ENCODE measurements at regions not wholly inside any gene's neighbourhood (a gene's known extent, or its start where the extent isn't known, plus 50 kb on each side); places are given as distances from the start of the nearest gene placed in this dataset.
"Not testable (repeated sequence)": the region's sequence is repeated elsewhere in the genome, so short reads cannot be mapped to it uniquely, and the experiment has no call there.

GRCh38 chr13:103634066-103634465, 567.8 kb upstream of the SLC10A2 start:
- no peak for DNase-seq (ENCODE audit: low spot score)

GRCh38 chr13:103625194-103625593, 559.0 kb upstream of the SLC10A2 start:
- no peak for DNase-seq (ENCODE audit: low spot score)

DNA sequence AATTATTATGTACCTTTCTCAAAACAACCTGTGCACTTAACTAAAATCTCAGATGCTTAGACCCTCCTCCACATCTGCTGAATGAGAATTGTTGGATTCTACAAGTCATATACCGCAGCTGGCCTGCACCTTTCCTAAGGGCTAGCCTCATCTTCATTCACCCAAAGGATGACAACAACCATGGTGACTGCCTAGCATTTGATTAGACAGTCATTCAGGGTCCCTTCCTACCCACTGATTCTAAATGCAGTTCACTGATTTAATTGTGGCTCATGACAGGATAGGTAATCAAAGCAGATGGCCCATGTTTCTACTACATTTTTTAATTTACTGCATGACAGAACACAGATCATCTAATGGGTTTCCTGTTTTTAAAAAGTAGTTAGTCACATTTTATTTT, 551.9 kb upstream of the SLC10A2 start:
- DNase-seq (ENCODE audit: low spot score) = no peak

DNA sequence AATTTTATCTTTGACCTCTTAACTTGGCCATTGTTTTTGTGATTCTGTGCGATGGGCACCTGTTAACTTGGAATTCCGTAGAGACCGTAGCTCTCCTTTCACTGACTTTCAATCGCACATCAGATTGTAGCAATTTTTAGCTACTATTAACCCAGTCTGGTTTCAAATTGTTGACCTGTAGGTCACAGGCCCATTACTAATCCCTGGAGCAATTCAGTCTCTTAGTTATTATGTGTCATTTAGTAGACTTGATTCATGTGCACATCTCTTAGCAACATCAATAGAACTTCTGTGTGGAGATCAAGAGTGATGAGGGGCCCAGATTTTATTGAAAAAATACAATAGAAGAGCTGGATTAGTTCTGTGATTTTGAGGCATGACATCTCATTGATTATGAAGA, 549.6 kb upstream of the SLC10A2 start:
- no peak for DNase-seq (ENCODE audit: low spot score)

DNA sequence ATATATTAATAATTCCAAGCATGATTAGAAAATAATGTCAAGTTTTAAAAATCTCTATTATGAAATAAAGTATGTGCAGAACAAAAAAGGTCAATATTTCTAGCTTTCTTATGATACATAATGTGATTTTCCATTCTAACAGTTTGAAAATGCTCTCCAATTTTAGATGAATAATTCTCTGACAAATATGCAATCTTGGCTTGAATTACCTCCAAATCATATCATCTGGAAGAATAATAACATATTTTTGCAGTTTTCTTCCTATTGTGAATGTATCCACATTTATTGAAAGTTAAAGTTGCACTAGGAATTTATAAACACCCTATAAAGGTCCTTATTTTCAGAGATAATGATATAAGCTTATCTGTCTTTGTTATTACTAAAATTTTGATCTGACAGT, 548.5 kb upstream of the SLC10A2 start:
- DNase-seq (ENCODE audit: low spot score) = no peak

- DNase-seq (ENCODE audit: low spot score) = no peak
Measured at GRCh38 chr13:103607995-103608394, 541.8 kb upstream of the SLC10A2 start.

GRCh38 chr13:103605546-103606326, 539.5 kb upstream of the SLC10A2 start:
- no peak for DNase-seq (ENCODE audit: low spot score)

GRCh38 chr13:103599870-103600269, 533.7 kb upstream of the SLC10A2 start:
- not testable (repeated sequence) for DNase-seq (ENCODE audit: low spot score)

- no peak for DNase-seq (ENCODE audit: low spot score)
Measured at GRCh38 chr13:103598671-103599070, 532.5 kb upstream of the SLC10A2 start.

DNA sequence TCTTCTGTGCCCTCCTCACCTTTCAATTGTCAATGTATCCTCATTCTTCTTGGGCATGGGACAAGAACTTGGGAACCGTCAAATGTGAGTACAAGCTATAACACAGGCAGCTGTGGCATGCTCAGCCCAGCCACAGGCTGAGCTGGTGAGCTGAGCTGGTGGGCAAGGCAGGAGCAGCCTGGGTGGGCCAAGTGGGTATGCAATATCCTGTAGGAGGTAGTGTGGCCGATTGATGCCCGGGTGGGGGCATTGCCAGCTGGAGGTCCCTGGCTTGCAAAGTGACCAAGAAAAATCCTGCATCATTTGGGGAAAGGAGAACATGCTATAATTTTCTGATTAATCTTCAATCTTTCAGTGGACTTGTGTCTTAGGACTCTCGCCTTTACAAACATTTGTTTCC, 507.2 kb upstream of the SLC10A2 start:
- DNase-seq (ENCODE audit: low spot score) = no peak

DNA sequence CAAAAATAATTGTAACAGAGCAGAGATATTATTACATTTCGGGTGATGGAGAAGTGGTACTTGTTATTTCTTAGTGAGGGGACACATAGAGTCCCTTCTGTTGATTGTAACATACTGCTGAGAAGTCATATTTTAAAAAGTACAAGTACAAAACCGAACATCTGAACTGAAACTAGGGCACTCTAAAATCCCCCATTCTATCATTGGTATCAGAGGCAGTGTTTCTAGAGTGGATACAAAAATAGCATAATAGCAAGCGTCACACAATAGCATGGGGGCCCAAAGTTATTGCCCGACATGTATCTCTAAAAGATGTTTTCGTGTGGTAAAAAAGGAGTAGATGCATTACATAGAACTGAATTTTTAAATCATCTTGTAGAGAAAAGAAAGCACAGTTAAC, 502.1 kb upstream of the SLC10A2 start:
- no peak for DNase-seq (ENCODE audit: low spot score)

DNA sequence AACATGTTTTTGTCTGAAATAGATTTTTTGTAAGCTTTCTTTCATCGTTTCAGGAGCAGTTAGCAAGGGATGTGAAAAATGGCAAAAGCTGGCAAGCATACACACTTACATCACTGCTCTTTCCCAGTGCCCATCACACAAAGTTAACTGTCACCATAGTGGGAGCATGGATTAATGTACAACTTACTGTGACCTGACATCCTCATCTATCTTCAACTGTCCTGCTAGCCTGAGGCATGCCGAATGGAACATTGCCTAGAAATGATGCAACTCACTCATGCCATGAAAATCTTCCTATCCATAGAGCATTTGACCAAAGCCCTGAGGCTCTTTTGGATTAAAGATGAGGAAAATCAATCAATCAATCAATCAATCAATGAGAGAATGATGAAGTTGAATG, 491.7 kb upstream of the SLC10A2 start:
- no peak for DNase-seq (ENCODE audit: low spot score)

- no peak for DNase-seq (ENCODE audit: low spot score)
Measured at GRCh38 chr13:103556681-103557080, 490.5 kb upstream of the SLC10A2 start.

DNA sequence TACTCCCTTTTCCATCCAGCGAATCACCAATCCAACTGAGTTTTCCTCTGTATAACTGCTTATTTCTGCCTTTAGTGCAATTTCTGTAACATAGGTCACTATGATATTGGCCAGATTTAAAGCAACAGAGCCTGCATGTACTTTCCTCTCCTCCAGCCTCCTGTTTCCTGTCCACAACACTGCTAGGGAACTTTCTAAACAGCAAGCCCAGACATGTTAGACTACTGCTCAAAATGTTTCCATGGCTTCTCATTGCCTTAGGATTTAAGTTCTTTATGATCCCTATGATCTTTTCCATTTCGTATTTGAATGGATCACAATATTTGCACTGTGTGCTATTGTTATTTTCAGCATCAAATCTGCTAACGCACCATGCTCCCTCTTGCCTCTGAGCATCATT, 481.7 kb upstream of the SLC10A2 start:
- no peak for DNase-seq (ENCODE audit: low spot score)

DNA sequence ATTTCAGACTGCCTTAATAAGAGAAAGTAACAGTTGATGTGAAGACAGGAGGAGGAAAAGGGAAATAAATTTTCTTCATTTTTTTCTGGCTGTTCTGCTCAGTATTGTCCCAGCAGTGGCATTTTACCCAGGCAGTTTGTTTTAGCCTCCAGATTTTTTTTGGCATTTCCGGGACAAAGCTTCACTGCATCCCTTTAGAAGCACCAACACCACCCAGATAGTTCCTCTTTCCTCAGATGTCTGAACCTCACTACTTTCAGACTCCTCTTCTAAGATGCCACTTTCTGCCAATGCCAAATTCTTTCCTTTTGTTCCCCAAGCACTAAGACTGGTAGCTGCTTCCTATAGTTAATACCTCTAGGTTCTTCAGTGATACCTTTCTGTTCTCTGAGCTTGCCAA, 480.1 kb upstream of the SLC10A2 start:
- DNase-seq (ENCODE audit: low spot score) = no peak

DNA sequence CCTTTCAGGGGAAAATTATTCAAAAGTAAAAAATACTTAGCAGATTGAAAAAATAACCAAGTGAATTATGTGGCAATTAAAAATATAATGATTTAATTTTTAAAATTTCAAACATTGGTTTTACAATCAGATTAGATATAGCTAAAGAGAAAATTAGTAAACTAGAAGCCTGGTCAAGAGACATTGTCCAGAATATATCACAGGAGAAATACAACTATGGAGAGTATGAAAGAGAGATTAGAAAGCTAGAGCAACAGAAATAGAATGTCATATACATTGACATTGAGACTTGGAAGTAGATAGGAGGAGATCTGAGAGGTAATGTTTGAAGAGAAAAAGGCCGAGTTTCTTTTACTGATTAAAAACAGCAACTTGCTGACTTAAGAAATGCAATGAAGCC, 476.4 kb upstream of the SLC10A2 start:
- no peak for DNase-seq (ENCODE audit: low spot score)

DNA sequence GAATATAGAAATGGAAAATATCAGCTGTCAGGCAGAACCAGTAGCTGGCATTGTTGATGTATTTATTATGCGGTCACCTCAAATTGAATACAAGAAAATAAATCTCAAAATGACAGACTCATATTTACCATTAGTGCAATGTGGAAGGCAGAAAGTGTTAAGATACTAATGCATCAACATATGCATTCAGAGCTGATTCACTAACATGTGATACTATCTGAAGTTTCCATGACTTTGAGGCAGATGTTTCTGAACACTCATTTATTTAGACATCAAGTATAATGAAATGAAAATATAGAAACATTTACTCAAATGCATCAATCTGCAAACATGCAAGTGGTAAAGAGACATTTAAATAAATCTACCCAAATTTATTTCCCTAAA, 474.2 kb upstream of the SLC10A2 start:
- no peak for DNase-seq (ENCODE audit: low spot score)

DNA sequence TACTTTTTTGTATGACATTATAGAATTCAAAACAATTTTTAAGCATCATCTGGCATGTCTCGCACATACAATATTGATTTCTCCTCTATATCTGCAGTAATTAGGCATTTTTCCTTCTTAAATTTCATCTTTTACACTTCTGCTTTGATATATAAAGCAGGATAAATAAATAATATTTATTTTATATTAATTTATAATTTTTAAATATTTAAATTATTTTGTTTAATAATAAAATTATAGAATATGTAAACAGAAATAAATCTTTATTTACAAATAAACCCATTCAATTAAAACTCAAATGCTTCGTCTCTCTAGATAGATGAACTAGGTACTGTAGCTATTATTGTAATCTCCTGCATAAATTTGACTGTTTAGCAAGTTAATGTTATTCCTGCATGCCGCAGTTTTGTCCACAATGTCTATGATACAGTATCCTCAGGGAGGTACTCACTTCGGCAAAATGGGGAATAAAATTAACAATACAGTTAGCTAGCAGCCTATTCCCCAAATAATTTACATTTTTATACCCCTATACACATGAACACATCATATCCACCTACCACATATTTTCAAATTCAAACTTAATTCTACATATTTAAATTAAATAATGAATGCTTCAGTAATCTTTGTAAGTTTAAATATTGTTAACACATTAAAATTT, 473.6 kb upstream of the SLC10A2 start:
- DNase-seq (ENCODE audit: low spot score) = no peak

DNA sequence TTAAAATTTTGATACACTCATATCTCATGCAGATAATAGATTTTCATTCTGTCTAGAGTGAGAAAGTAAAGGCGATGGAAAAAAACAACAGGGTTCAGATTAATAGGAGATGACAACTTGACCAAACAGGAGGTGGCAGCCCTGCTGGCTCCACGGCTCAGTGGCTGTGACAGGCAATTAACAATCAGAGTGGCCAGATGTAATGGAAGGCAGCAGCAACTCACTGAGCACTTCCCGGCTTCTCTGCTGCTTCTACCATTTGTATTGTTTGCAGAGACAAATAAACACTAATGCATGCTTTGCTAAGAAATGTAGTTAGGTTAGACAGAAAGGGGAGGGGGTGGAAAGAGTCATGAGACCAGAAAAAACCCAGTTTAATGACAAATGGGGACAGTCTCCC, 473.0 kb upstream of the SLC10A2 start:
- DNase-seq (ENCODE audit: low spot score) = peak; percentile 82

- no peak for DNase-seq (ENCODE audit: low spot score)
Measured at GRCh38 chr13:103537616-103538015, 471.4 kb upstream of the SLC10A2 start.

- no peak for DNase-seq (ENCODE audit: low spot score)
Measured at GRCh38 chr13:103531278-103531677, 465.1 kb upstream of the SLC10A2 start.

- DNase-seq (ENCODE audit: low spot score) = no peak
Measured at GRCh38 chr13:103528437-103528836, 462.2 kb upstream of the SLC10A2 start.

- DNase-seq (ENCODE audit: low spot score) = no peak
Measured at GRCh38 chr13:103525530-103525929, 459.3 kb upstream of the SLC10A2 start.

GRCh38 chr13:103523858-103524257, 457.6 kb upstream of the SLC10A2 start:
- no peak for DNase-seq (ENCODE audit: low spot score)

Data from cerebellar cortex (tissue), 1 donor.